ENCODE measurements at regions not wholly inside any gene's neighbourhood (a gene's known extent, or its start where the extent isn't known, plus 50 kb on each side); places are given as distances from the start of the nearest gene placed in this dataset.

DNA sequence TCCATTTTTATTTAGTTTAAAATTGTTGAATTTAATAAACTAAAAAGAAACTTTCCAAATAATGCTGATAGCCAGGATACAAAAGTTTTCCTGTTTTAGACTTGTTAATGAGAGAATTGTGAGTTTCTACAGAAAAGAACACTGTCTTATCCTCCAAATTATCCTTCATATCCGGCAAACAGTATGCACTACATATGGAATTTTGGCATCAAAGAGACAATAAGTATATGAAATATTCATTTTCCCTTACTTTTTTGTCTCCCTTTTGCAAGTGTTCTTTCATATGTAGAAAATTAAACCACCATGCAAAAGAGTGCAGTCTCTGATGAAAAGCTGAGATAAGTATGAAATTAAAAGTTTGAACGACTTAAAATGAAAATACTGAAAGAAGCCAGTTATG is 159.4 kb downstream of the UBE2E3 start:
- no peaks in the 10 kb centered on the region for H3K36me3 ChIP-seq (replicated peaks in 1 of 2; ENCODE audit: insufficient read depth in 1 of 2, low read depth in 2 of 2)
- 55 to 77% methylated on average over 2 of the region's 2 CpGs for WGBS, 2 donors
- H3K27me3 ChIP-seq, result no peaks in the 10 kb centered on the region
- H3K27ac ChIP-seq, result no peak overlapping the region
- ATAC-seq (no peak), DNase-seq (no peak)
- intact Hi-C loops (cut with DNase I), result no loop called here
- no peaks in the 10 kb centered on the region for H3K9me3 ChIP-seq
- no peak overlapping the region for H3K4me3 ChIP-seq
- no peaks in the 10 kb centered on the region for H3K4me1 ChIP-seq
- TF ChIP-seq, protein P1, sequence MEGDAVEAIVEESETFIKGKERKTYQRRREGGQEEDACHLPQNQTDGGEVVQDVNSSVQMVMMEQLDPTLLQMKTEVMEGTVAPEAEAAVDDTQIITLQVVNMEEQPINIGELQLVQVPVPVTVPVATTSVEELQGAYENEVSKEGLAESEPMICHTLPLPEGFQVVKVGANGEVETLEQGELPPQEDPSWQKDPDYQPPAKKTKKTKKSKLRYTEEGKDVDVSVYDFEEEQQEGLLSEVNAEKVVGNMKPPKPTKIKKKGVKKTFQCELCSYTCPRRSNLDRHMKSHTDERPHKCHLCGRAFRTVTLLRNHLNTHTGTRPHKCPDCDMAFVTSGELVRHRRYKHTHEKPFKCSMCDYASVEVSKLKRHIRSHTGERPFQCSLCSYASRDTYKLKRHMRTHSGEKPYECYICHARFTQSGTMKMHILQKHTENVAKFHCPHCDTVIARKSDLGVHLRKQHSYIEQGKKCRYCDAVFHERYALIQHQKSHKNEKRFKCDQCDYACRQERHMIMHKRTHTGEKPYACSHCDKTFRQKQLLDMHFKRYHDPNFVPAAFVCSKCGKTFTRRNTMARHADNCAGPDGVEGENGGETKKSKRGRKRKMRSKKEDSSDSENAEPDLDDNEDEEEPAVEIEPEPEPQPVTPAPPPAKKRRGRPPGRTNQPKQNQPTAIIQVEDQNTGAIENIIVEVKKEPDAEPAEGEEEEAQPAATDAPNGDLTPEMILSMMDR (IDR thresholded peaks at IDR 0.05), result no peak
- no peak for TF ChIP-seq POLR2A (IDR thresholded peaks at IDR 0.05)

DNA sequence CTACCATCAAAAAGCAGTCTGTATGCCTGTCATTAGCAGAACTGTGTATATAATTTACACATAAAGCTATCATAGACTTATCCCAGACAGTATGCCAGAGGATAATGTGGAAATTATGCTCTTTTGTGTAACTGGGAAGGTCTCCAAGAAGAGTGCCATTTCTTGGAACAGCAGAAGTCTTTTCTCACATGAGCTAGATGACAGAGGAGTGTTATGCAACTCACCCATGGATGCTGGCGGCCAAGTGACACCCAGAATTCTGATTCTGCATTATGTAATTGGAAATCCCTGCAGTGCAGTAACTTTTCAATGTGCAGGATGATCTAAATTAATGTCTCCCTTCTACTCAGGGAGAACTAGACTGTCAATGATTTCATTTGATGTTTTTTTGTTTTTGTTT is 160.0 kb downstream of the UBE2E3 start:
- no peaks in the 10 kb centered on the region for H3K36me3 ChIP-seq (replicated peaks in 1 of 2; ENCODE audit: insufficient read depth in 1 of 2, low read depth in 2 of 2)
- intact Hi-C loops (cut with DNase I), result no loop called here
- ATAC-seq, result no peak
- 48 to 63% methylated on average over 1 of the region's 1 CpG for WGBS, 2 donors
- H3K27me3 ChIP-seq, result no peaks in the 10 kb centered on the region
- H3K9me3 ChIP-seq, result no peaks in the 10 kb centered on the region
- H3K27ac ChIP-seq, result no peak overlapping the region
- DNase-seq, result no peak
- TF ChIP-seq, protein P1 (IDR thresholded peaks at IDR 0.05), result no peak
- no peak for TF ChIP-seq POLR2A (IDR thresholded peaks at IDR 0.05)
- no peaks in the 10 kb centered on the region for H3K4me1 ChIP-seq
- no peak overlapping the region for H3K4me3 ChIP-seq

DNA sequence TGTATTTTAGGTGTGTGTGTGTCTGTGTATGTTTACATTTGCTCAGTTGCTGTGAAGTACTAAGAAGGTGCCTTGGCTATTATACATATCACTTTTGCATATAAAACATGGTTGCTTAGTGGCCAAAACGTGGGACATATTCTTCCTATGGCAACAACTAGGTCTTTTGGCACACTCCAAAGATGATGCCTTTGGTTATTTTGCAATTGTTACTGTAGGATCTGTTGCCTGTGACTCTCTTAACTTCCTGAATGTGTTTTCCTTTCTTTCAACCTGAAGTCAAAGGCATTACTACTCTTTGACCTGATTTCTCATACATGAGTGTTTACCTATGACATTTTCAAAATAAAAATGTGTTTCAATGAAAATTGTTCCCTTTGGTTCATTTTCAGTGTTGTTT is 160.5 kb downstream of the UBE2E3 start:
- Histone ChIP-seq H3K36me3 (replicated peaks in 1 of 2; ENCODE audit: insufficient read depth in 1 of 2, low read depth in 2 of 2) (no peaks in the 10 kb centered on the region), H3K4me1 (no peaks in the 10 kb centered on the region), H3K4me3 (no peak overlapping the region), H3K9me3 (no peaks in the 10 kb centered on the region), H3K27ac (no peak overlapping the region), H3K27me3 (no peaks in the 10 kb centered on the region)
- no peak for ATAC-seq
- intact Hi-C loops (cut with DNase I), result no loop called here
- WGBS, 2 donors, result 27 to 31% methylated on average over 1 of the region's 1 CpG
- DNase-seq, result no peak
- TF ChIP-seq, protein P1 (IDR thresholded peaks at IDR 0.05), result no peak
- TF ChIP-seq POLR2A (IDR thresholded peaks at IDR 0.05), result no peak

DNA sequence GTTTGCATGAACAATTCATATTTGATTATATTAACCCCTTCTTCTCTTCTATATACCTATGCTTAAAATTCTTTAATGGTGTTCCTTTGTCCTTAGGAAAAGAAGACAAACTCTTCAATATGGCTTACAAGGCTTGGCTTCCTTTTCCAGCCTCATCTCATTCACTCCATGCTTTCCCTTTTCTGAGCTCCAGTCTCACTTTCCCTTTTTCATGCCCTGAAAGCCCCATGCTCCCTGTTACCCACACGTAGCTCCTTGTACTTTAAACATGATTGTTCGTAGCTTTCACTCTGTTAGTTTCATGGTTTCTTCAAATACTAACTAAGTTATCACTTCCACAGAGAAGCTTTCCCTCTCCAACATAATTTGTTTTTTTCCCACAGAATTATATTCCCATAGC is 161.3 kb downstream of the UBE2E3 start:
- Histone ChIP-seq H3K36me3 (replicated peaks in 1 of 2; ENCODE audit: insufficient read depth in 1 of 2, low read depth in 2 of 2) (no peaks in the 10 kb centered on the region), H3K27me3 (no peaks in the 10 kb centered on the region), H3K4me3 (no peak overlapping the region), H3K4me1 (no peaks in the 10 kb centered on the region), H3K9me3 (no peaks in the 10 kb centered on the region), H3K27ac (no peak overlapping the region)
- TF ChIP-seq, protein P1 (IDR thresholded peaks at IDR 0.05), result no peak
- TF ChIP-seq POLR2A (IDR thresholded peaks at IDR 0.05), result no peak
- WGBS, 2 donors, result 46 to 59% methylated on average over 2 of the region's 2 CpGs
- DNase-seq (no peak), ATAC-seq (no peak)
- intact Hi-C loops (cut with DNase I), result no loop called here

DNA sequence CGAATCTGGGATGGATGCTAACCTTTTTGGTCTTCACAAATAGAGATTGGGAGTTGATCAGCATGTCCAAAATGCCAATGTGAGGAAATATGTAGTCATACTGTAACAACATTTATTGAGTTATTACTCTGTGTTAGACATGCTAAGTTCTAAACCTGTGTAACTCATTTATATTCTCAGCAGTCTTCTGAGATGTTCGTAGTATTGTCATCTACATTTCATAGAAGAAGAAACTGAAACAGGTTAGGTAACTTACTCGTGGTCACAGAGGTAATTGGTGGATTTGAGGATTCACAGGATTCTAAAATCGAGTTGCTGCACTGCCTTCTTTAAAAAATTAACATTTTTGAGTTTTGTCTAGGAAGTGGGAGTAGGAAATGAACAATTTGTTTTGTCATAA is 162.1 kb downstream of the UBE2E3 start:
- no peak overlapping the region for H3K27ac ChIP-seq
- 47 to 51% methylated on average over 4 of the region's 4 CpGs for WGBS, 2 donors
- intact Hi-C loops (cut with DNase I), result no loop called here
- H3K36me3 ChIP-seq (replicated peaks in 1 of 2; ENCODE audit: insufficient read depth in 1 of 2, low read depth in 2 of 2), result no peaks in the 10 kb centered on the region
- H3K9me3 ChIP-seq, result no peaks in the 10 kb centered on the region
- no peaks in the 10 kb centered on the region for H3K27me3 ChIP-seq
- TF ChIP-seq, protein P1 (IDR thresholded peaks at IDR 0.05), result no peak
- no peak for TF ChIP-seq POLR2A (IDR thresholded peaks at IDR 0.05)
- H3K4me1 ChIP-seq, result no peaks in the 10 kb centered on the region
- H3K4me3 ChIP-seq, result no peak overlapping the region
- ATAC-seq, result no peak
- DNase-seq, result no peak
